Fibroblast of skin of right biceps (primary cell): ENCODE measurements at regions not wholly inside any gene's neighbourhood (a gene's known extent, or its start where the extent isn't known, plus 50 kb on each side); places are given as distances from the start of the nearest gene placed in this dataset.

Experiments used
- DNase-seq: peaks from one replicate; pipeline ENCODE4 v3.0.0-alpha.2; 2013

DNA sequence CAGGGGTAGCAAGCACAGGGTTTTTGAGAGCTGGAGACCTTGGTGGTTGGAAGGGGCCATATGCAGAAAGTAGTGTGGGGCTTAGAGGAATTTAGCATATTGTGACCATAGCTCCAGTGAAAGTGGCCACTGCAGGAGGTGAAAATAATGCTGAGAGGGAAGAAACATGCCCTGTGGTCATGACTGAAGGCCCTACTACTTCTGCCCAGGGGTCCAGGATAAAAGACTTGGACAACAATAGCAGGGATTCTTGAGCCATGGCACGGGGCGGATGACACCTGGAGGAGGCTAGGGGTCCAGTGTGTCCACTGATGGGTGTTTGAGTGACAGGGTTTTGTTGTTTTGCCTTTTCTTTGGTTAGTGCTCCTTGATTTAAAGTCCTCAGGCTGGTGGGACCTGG is 694.6 kb downstream of the CPS1 start:
- no peak for DNase-seq

DNA sequence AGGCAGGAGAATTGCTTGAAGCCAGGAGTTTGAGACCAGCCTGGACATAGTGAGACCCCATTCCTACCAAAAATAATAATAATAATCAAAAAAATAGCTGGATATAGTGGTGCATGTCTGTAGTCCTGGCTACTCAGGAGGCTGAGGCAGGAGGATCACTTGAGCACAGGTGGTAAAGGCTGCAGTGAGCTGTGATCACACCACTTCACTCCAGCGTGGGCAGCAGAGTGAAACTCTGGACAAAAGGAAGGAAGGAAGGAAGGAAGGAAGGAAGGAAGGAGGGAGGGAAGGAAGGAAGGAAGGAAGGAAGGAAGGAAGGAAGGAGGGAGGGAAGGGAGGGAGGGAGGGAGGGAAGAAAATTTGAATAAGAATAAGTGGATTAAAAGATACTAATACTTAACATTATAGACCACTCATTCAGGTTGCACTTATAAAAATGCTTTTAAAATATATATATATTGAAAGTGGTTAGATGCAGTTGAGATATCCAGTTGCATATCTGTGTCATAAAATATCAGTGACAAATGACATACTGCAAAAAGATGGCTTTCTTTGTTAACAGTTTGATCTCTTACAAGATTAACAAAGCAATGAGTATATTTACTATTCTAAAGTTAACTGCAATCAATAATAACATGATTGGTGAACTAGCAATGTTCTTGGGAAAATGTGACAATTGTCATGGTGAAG is 702.4 kb downstream of the CPS1 start:
- no peak for DNase-seq

DNA sequence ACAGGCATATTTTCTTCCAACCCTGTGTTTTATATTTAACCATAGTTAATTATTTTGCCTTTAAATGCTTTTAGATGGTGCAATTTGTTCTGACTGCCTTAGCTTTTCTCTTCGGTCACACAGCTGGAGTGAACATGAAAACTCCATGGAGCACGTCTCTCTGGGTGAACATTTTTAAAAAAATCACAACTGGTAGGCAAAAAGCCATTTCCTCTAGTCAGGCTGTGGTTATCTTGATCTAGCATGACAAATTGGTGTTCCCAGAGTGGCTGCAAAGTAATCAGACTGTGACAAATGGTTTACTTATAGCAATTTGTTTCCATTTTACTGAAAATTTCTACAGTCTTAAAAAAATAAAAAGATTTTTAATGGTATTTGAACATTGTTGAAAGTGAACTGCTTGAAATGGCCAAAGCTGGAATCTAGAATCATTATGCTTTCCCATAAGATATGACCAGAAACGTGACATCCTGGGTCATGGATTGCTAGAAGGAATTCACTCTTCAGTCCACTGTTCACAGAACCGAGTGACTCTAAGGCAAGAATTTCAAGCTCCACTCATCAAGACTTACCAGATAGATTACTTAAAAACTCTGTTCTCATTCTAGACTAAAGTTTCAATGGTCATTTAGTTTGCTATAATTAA is 703.6 kb downstream of the CPS1 start:
- DNase-seq: no peak

DNA sequence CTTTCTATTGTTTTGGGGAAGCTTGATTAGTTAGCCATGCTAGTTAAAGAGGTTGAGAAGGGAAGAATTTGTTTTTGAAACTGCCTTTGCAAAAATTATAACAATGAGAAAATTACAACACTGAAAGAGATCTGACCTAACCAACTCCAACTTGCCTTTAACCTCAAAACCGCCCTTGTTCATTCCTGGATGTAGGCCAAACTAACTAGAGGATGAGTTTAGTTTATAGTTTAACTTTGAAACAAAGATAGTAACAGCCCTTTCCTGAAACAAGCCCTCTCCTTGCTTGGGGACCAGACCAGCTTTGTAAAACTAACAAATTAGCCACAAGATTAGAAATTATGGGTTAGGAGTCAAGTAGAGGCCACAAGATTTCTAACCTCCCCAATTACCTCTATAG is 713.9 kb downstream of the CPS1 start:
- DNase-seq: no peak

- DNase-seq: no peak
These were observed 725.2 kb downstream of the CPS1 start for GRCh38 chr2:211281430-211282073.

GRCh38 chr2:211302676-211303075 is 746.3 kb downstream of the CPS1 start:
- no peak for DNase-seq

DNA sequence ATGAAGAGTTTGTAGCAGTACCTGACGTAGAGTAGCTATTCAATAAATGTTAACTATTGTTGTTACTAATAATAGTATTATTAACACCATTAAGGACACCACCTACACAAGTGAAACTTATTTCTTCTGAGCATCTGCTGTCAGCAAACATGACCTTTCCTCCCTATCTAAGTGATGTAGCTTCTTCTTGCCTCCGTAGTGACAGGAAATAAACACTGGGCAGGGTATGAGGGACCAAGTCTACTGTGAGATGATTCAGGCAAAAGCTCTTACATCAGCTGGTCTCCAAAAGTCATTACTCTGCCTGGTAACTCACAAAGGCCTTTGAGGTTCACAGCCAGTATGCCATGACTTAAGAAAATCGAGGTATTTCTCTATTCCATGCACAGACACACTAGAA is 750.5 kb downstream of the CPS1 start:
- no peak for DNase-seq
